Adrenal gland (tissue), 9 donors: ENCODE measurements at regions not wholly inside any gene's neighbourhood (a gene's known extent, or its start where the extent isn't known, plus 50 kb on each side); places are given as distances from the start of the nearest gene placed in this dataset.

Source experiments
- DNase-seq, 7 donors: peaks; one replicate each; pipeline ENCODE4 v3.0.0-alpha.2; 2019 to 2020
- H3K27ac ChIP-seq, 5 donors: fragments of 200-600 bp; sonication (generic) in 4 of 5; 1 replicate in 3 of 5; 2 replicates in 2 of 5; pipeline versions ENCODE4 v1.5.1 to v1.8.0; 2016 to 2020; ENCODE audit warnings: mild to moderate bottlenecking in 1 of 5
- H3K27me3 ChIP-seq: fragments of 200-600 bp; 2 replicates; pipeline ENCODE4 v1.8.0; 2021
- H3K36me3 ChIP-seq, 2 donors: fragments of 200-600 bp; replicated peaks in 1 of 2; 1 replicate in 1 of 2; 2 replicates in 1 of 2; pipeline versions ENCODE4 v1.5.1 to v1.8.0; 2018 to 2022
- H3K4me1 ChIP-seq, 2 donors: fragments of 200-600 bp; replicated peaks in 1 of 2; 1 replicate in 1 of 2; 2 replicates in 1 of 2; pipeline versions ENCODE4 v1.5.1 to v1.8.0; 2018 to 2021
- H3K4me3 ChIP-seq, 4 donors: fragments of 200-600 bp; sonication (generic) in 3 of 4; one replicate each; pipeline ENCODE4 v1.5.1; 2016 to 2018
- H3K9me3 ChIP-seq, 3 donors: fragments of 200-600 bp; sonication (generic) in 1 of 3; replicated peaks in 1 of 3; 1 replicate in 2 of 3; 2 replicates in 1 of 3; pipeline versions ENCODE4 v1.5.1 to v1.8.0; 2016 to 2021
- POLR2A ChIP-seq, 2 donors: fragments of 450-650 bp; IDR thresholded peaks; one replicate each; pipeline ENCODE4 v1.6.1; 2017; ENCODE audit warnings: antibody characterized with exemption in 2 of 2, mild to moderate bottlenecking in 2 of 2, moderate library complexity in 1 of 2
- WGBS, 4 donors: extraction: QIAGEN DNeasy Blood & Tissue Kit in 2 of 4; methylation state at CpG; one replicate each; pipeline versions ENCODE4 v1.1.5 to v1.1.7; 2013 to 2017; 5-methylcytosine and 5-hydroxymethylcytosine counted together
- intact Hi-C, 2 donors: fragments of 100-400 bp; cut with DNase I; formaldehyde crosslinking; loops; one replicate each; pipeline versions ENCODE4 v1.14.1 to v1.15.0; 2022 to 2023
- TF ChIP-seq, protein P1 (sequence below), 6 experiments: fragments of 450-650 bp in 4 of 6; fragments of 200-600 bp in 2 of 6; sonication (generic) in 1 of 6; IDR thresholded peaks; 1 replicate in 5 of 6; 2 replicates in 1 of 6; pipeline versions ENCODE4 v1.5.1 to v1.8.0; 2016 to 2021; ENCODE audit warnings: antibody characterized with exemption in 6 of 6, mild to moderate bottlenecking in 2 of 6, moderate library complexity in 1 of 6
- donor health status: healthy with polysubstance abuse.
- donor health status: Bipolar disorder and iron deficiency.
- donor health status: DM: yes; HTN: yes; CAD: no.
- donor health status: DM: no; HTN: no; CAD: no.
- donor health status: DM: no; HTN: no; CAD: no.

GRCh38 chr18:27579364-27579763, 394.3 kb upstream of the CHST9 start:
- Histone ChIP-seq H3K27ac (no peak overlapping the region), H3K4me1 (no peaks in the 10 kb centered on the region), H3K36me3 (no peaks in the 10 kb centered on the region), H3K4me3 (no peak overlapping the region), H3K9me3 (no peaks in the 10 kb centered on the region), H3K27me3 (no peaks in the 10 kb centered on the region)
- TF ChIP-seq, protein P1, sequence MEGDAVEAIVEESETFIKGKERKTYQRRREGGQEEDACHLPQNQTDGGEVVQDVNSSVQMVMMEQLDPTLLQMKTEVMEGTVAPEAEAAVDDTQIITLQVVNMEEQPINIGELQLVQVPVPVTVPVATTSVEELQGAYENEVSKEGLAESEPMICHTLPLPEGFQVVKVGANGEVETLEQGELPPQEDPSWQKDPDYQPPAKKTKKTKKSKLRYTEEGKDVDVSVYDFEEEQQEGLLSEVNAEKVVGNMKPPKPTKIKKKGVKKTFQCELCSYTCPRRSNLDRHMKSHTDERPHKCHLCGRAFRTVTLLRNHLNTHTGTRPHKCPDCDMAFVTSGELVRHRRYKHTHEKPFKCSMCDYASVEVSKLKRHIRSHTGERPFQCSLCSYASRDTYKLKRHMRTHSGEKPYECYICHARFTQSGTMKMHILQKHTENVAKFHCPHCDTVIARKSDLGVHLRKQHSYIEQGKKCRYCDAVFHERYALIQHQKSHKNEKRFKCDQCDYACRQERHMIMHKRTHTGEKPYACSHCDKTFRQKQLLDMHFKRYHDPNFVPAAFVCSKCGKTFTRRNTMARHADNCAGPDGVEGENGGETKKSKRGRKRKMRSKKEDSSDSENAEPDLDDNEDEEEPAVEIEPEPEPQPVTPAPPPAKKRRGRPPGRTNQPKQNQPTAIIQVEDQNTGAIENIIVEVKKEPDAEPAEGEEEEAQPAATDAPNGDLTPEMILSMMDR (IDR thresholded peaks at IDR 0.05), result no peak
- no peak for TF ChIP-seq POLR2A (IDR thresholded peaks at IDR 0.05)
- 72 to 88% (median 85%) methylated on average over 2 of the region's 2 CpGs for WGBS, 4 donors
- DNase-seq, result no peak
- intact Hi-C loops, result no loop called here

DNA sequence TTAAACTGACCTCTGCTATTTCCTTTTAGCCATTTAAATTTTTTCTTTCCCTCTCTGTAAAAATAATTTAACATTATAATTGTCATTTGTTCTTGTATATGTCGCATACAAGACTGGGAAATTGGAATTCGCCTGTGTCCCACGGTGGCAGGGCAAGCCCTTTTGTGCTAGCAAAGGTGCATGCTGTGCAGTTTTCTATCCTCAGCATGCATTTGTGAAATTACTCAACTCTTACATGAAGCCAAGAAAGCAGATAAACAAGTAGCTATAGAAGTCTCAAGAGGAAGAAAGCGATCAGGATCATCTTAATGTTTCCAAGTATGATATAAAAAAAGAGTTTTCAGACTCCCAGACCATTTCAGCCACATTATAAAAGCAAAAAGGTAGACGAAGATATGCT, 392.6 kb upstream of the CHST9 start:
- WGBS, 4 donors, result 31 to 44% (median 34%) methylated on average over 5 of the region's 5 CpGs
- DNase-seq, result no peak
- intact Hi-C loops, result no loop called here

DNA sequence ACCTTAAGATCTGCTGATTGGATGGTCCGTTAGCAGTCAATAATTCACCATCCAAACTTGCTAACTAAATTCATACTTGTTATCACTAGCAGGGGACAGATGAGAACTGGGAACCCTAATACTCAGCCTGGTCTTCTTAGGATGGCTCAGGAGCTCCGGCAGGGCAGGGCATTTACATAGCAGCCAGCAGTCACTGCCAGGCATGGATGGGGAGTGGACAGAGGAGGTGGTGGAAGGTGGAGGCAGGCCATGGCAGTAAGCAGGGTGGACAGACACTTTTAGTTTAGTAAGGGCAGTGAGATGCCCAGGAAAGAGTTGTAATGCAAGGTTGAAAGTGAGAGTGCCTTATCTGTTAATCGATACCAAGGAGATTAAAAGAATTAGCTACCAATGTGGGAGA, 392.2 kb upstream of the CHST9 start:
- no peak overlapping the region for H3K27ac ChIP-seq
- no peaks in the 10 kb centered on the region for H3K27me3 ChIP-seq
- H3K9me3 ChIP-seq, result no peaks in the 10 kb centered on the region
- H3K4me3 ChIP-seq, result no peak overlapping the region
- intact Hi-C loops, result no loop called here
- no peaks in the 10 kb centered on the region for H3K36me3 ChIP-seq
- DNase-seq, result no peak
- 45 to 58% (median 55%) methylated on average over 3 of the region's 3 CpGs for WGBS, 4 donors
- no peak for TF ChIP-seq POLR2A (IDR thresholded peaks at IDR 0.05)
- TF ChIP-seq, protein P1 (IDR thresholded peaks at IDR 0.05), result no peak
- H3K4me1 ChIP-seq, result no peaks in the 10 kb centered on the region

More for the DNA sequence above, 392.6 kb upstream of the CHST9 start:
- H3K9me3 ChIP-seq, result no peaks in the 10 kb centered on the region
- no peak for TF ChIP-seq POLR2A (IDR thresholded peaks at IDR 0.05)
- TF ChIP-seq, protein P1 (IDR thresholded peaks at IDR 0.05), result no peak
- no peaks in the 10 kb centered on the region for H3K36me3 ChIP-seq
- H3K4me1 ChIP-seq, result no peaks in the 10 kb centered on the region
- H3K27me3 ChIP-seq, result no peaks in the 10 kb centered on the region
- H3K27ac ChIP-seq, result no peak overlapping the region
- no peak overlapping the region for H3K4me3 ChIP-seq

- H3K36me3 ChIP-seq, result no peaks in the 10 kb centered on the region
These were observed 382.3 kb upstream of the CHST9 start for GRCh38 chr18:27567434-27567833.

More at GRCh38 chr18:27567434-27567833, 382.3 kb upstream of the CHST9 start:
- intact Hi-C loops, result no loop called here
- Histone ChIP-seq H3K4me3 (no peak overlapping the region), H3K27me3 (no peaks in the 10 kb centered on the region), H3K4me1 (no peaks in the 10 kb centered on the region), H3K9me3 (no peaks in the 10 kb centered on the region), H3K27ac (no peak overlapping the region)
- WGBS, 4 donors, result 58 to 82% (median 74%) methylated on average over 1 of the region's 1 CpG
- TF ChIP-seq, protein P1 (IDR thresholded peaks at IDR 0.05), result no peak
- TF ChIP-seq POLR2A (IDR thresholded peaks at IDR 0.05), result no peak
- no peak for DNase-seq
